GM23248 (cell line): ENCODE measurements at regions not wholly inside any gene's neighbourhood (a gene's known extent, or its start where the extent isn't known, plus 50 kb on each side); places are given as distances from the start of the nearest gene placed in this dataset.

Source experiments
- EZH2 ChIP-seq: fragments of 200-600 bp; sonication (generic); IDR thresholded peaks from 2 replicates; pipeline ENCODE4 v1.6.1; 2018; ENCODE audit warnings: antibody characterized with exemption, mild to moderate bottlenecking; ENCODE audit not compliant: insufficient read depth, poor library complexity, severe bottlenecking
- EZH2phosphoT487 ChIP-seq: fragments of 200-600 bp; sonication (generic); IDR thresholded peaks from 2 replicates; pipeline ENCODE4 v1.6.1; 2018; ENCODE audit warnings: antibody characterized with exemption, moderate library complexity, mild to moderate bottlenecking, low read depth; ENCODE audit not compliant: insufficient read depth

DNA sequence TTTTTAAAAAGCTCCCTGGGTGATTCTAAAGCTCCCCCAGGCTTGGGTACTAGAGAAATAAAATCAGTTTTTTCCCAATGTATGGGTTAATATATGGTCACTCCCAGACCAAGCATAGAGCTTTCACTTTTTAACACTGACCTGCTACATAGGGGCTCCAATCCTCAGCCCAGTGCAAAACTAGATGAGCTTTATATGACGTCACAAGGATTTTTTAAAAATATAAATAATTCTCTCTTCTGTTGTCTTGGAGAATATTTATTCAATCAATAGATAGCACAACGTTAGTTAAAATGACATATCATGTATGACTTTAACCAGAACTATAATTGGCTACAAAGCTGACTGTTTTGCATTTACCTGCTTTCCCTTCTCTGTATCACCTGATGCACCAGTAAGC, 137.9 kb upstream of the TMCC3 start:
- TF ChIP-seq EZH2 (no peak), EZH2phosphoT487 (no peak)
